GM10266 (cell line): ENCODE measurements at regions not wholly inside any gene's neighbourhood (a gene's known extent, or its start where the extent isn't known, plus 50 kb on each side); places are given as distances from the start of the nearest gene placed in this dataset.
"Not testable (repeated sequence)": the region's sequence is repeated elsewhere in the genome, so short reads cannot be mapped to it uniquely, and the experiment has no call there.

ENCODE experiments used
- DNase-seq: peaks from one replicate; pipeline ENCODE4 v3.0.0; 2012; ENCODE audit errors: extremely low spot score
- TF ChIP-seq, protein P1 (sequence below): IDR thresholded peaks from 2 replicates; pipeline ENCODE4 v1.5.1; 2012; ENCODE audit warnings: mild to moderate bottlenecking, low read depth; ENCODE audit not compliant: control insufficient read depth, insufficient read depth; ENCODE audit errors: missing control alignments

DNA sequence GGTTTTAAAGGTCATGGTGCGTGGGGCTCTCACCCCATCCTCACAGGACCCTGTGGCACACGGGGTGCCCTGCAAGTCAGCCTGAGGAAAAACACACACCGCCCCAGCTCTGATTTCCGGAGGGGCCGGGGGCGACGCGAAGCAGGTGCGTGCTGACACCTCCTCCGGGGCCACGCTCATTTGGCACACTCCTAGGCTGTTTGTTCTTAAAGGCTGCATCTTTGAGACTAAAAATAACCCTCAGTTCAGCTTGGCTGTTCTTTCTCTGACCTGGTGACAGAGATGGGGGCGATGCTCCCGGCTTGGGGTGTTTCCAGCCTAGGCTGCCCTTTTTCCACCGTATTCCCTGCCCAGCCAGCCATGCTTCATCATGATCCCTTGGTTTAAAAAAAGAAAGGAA, 141.5 kb upstream of the TPM1 start:
- TF ChIP-seq, protein P1, sequence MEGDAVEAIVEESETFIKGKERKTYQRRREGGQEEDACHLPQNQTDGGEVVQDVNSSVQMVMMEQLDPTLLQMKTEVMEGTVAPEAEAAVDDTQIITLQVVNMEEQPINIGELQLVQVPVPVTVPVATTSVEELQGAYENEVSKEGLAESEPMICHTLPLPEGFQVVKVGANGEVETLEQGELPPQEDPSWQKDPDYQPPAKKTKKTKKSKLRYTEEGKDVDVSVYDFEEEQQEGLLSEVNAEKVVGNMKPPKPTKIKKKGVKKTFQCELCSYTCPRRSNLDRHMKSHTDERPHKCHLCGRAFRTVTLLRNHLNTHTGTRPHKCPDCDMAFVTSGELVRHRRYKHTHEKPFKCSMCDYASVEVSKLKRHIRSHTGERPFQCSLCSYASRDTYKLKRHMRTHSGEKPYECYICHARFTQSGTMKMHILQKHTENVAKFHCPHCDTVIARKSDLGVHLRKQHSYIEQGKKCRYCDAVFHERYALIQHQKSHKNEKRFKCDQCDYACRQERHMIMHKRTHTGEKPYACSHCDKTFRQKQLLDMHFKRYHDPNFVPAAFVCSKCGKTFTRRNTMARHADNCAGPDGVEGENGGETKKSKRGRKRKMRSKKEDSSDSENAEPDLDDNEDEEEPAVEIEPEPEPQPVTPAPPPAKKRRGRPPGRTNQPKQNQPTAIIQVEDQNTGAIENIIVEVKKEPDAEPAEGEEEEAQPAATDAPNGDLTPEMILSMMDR = no peak
- DNase-seq = no peak

DNA sequence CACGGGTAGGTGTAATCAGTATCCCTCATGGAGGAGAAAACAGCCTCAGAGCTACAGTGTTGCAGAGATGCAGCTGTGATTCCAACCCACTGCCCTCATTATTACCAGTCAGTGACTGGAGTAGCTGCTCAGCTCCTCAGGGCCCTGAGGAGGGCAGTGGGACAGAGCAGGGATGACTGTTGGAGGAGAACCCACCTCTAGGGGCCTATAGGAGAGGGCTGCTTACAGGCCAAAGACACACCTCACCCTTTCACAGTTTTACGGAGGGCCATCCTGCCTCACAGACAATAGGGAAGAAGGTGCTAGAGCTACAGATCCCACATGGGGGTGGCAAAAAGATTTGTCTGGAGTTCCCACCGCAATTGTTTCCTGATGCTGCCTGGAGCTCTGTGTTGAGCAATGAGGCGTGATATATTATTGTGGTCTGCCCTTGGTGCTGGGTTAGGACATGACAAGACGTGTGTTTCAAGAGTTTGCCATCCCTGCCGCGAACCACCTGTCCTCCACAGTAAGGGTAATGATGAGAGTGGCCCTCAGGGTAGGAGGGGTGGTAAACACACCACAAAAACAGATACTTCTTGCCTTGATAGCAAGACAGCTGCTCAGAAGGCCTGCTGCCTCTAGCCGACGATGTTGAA, 140.5 kb upstream of the TPM1 start:
- TF ChIP-seq, protein P1 = no peak
- no peak for DNase-seq

DNA sequence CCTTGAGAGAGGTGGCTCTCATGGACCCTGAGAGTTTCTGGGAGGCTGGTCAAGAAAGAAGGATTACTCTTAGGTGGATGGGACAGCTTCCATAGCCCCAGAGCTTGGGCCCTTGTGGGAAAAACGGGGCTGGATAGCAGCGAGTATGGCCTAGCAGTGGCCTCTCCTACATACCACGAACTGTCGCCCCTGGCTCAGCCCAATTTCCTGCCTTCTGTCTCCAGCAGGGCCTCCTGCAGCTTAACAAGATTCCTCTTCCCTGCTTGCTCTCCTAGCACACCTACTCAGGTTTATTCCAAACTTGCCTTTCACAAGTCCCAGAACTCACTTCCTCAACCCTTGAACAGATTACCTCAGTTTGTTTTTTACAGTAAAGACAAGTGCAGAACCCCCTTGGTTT, 139.7 kb upstream of the TPM1 start:
- TF ChIP-seq, protein P1 = no peak
- DNase-seq = no peak

DNA sequence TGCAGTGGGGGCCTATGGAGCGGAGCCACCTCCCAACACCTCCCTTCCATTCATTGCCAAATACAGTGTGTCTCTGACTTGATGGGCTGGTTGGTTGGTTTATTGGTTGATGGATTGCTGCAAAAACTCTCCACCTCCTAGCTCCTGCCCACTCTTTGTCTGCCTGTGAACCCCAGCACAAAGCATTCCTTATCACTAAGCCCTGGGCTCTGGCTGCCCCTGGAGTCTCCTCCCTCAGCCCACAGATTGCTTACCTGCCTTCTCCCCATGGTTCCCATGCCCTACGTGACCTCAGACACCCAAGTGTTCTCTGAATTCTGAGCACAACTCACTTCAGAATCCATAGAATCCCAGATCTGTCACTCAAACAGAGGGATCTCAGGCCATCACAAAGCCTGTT, 139.1 kb upstream of the TPM1 start:
- TF ChIP-seq, protein P1 = no peak
- DNase-seq = no peak

DNA sequence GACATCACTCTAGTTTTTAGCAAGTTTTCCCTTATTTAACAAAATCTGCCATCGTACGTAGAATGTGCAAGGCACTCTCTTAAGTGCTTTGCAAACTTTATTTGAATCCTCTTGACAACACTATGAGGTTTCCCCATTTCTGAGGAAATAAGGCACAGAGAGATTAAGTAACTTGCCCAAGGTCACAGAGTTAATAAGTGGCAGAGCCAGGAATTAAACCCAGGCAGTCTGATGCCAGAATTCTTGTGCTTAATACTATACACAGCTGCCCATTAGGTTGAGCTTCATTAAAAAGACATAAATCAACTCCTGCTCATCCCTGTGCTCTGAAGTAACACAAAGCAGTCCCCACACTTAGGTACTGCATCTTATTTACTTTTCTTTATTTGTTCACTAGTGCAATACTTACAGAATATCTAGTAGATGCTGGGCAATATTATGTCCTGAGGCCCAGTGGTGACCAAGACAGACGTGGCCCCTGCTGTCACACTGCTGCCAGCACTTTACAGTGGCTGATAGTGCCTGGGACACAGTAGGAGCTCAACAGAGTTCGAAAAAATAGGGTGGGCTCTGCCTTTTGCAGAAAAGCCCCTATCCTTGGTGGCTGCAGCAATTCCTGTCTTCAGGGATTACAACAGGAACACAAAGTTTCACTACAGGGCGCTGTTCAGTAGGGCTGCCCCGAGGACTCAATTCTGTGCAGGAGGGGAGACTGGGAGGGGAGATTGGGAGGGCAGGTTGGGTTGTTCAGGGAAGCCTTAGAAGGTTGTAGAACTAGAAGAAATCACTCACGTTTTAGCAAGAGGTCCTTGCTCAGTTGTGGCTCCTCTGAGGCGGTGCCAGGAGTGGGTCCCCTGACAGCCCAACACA, 138.3 kb upstream of the TPM1 start:
- TF ChIP-seq, protein P1 = no peak
- DNase-seq = no peak

DNA sequence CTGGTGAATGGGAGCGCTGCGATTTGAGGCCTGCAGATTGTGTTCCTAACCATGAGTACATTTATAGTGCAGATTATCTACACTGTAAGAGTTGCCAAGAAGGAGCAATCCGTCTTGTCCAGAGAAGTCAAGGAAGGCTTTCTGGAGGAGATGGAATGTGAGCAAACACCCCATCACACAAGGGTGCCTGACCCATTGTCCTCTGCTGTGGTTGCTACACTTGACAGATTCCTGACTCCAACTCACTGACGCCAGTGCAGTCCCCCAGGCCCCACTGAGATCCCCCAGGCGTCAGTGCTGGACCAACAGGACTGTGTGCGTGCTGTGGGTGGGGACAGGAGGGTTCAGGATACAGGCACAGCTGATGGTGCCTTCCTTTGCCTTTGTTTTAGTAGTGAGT, 135.9 kb upstream of the TPM1 start:
- TF ChIP-seq, protein P1 = no peak
- no peak for DNase-seq

DNA sequence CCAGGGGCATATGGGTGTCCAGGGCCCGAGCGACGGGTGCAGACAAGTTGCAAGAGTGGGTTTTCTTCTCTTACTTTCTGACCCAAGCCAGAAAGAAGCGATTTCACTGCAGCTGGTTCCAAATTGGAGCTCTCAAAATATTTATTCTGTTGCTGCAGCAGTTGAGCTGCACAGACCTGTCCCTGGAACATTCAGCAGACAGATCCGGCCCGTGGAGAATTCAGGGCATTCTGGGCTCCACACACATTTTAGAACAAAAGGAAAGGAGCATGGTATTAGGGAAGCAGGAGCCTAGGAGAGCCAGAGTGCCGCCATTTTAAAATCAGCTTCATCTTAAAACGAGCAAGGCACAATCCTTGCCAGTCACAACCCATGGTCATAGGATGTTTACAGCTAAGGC, 135.3 kb upstream of the TPM1 start:
- TF ChIP-seq, protein P1 = no peak

DNA sequence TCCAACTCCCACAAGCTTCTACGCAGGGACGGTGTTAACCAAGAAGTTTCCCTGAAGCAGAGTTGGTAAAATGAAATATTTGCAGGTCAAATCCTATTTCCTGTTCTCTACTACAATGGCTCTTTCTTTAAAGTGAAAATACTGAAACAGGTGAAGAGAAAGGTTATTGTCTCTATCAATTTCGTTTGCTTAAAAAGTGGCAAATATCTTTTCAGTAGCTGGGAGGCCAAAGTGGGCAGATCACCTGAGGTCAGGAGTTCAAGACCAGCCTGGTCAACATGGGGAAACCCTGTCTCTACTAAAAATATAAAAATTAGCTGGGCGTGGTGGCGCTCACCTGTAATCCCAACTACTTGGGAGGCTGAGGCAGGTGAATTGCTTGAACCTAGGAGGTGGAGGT, 134.2 kb upstream of the TPM1 start:
- DNase-seq = not testable (repeated sequence)

More for the DNA sequence above, 135.3 kb upstream of the TPM1 start:
- DNase-seq = no peak
